CD4-positive, alpha-beta T cell (primary cell): ENCODE measurements at regions not wholly inside any gene's neighbourhood (a gene's known extent, or its start where the extent isn't known, plus 50 kb on each side); places are given as distances from the start of the nearest gene placed in this dataset.

Experiments
- ATAC-seq: fragments of 200-7000 bp; cut with Tn5 transposase; one replicate; pipeline ENCODE4 v1.10.0; 2022; ENCODE audit warnings: mild to moderate bottlenecking; ENCODE audit not compliant: poor library complexity
- CTCF ChIA-PET: fragments of 350-600 bp; sonication (Branson Sonifier 250); formaldehyde crosslinking; loops from one replicate; lab custom pipeline; 2021; ENCODE audit warnings: antibody characterized with exemption, inconsistent platforms; lab: Charles Lee
- POLR2A ChIA-PET: fragments of 350-600 bp; sonication (Branson Sonifier 250); formaldehyde crosslinking; loops from one replicate; lab custom pipeline; 2021; ENCODE audit warnings: antibody characterized with exemption, inconsistent platforms; lab: Charles Lee
- DNase-seq, 14 experiments: peaks; one replicate each; pipeline ENCODE4 v3.0.0-alpha.2; 2013 to 2020; ENCODE audit warnings: mixed read lengths in 2 of 14
- H3K27ac ChIP-seq, 2 donors: one replicate each; pipeline versions ENCODE4 v1.5.1 to v1.7.0; 2013; ENCODE audit warnings: low read length in 2 of 2, low read depth in 1 of 2, mild to moderate bottlenecking in 1 of 2
- H3K27me3 ChIP-seq, 2 experiments: 1 replicate in 1 of 2; 2 replicates in 1 of 2; pipeline versions ENCODE4 v1.6.1 to v1.7.0; 2013; ENCODE audit warnings: low read length in 2 of 2, control low read depth in 1 of 2, mild to moderate bottlenecking in 1 of 2, moderate library complexity in 1 of 2; ENCODE audit not compliant: insufficient read depth in 2 of 2, control insufficient read depth in 1 of 2
- H3K36me3 ChIP-seq: one replicate; pipeline ENCODE4 v1.6.1; 2013; ENCODE audit warnings: low read length, control low read depth; ENCODE audit not compliant: insufficient read depth
- H3K4me1 ChIP-seq: one replicate; pipeline ENCODE4 v1.6.1; 2013; ENCODE audit warnings: low read length, control low read depth; ENCODE audit not compliant: insufficient read depth
- H3K4me3 ChIP-seq: one replicate; pipeline ENCODE4 v1.5.1; 2013; ENCODE audit warnings: mild to moderate bottlenecking, low read length, moderate library complexity
- H3K9me3 ChIP-seq, 2 experiments: 1 replicate in 1 of 2; 2 replicates in 1 of 2; pipeline versions ENCODE4 v1.6.1 to v1.7.0; 2013; ENCODE audit warnings: low read length in 2 of 2, mild to moderate bottlenecking in 2 of 2, control low read depth in 1 of 2, moderate library complexity in 1 of 2; ENCODE audit not compliant: control insufficient read depth in 1 of 2, insufficient read depth in 1 of 2
- H3K27ac Mint-ChIP-seq: one replicate; pipeline ENCODE4 v1.8.0; 2020; ENCODE audit warnings: mixed read lengths
- H3K27me3 Mint-ChIP-seq: one replicate; pipeline ENCODE4 v1.8.0; 2021; ENCODE audit warnings: mixed read lengths
- H3K36me3 Mint-ChIP-seq: one replicate; pipeline ENCODE4 v1.8.0; 2021; ENCODE audit warnings: low read depth, mixed read lengths
- H3K4me1 Mint-ChIP-seq: one replicate; pipeline ENCODE4 v1.8.0; 2021; ENCODE audit warnings: low read depth, mixed read lengths
- H3K4me3 Mint-ChIP-seq: one replicate; pipeline ENCODE4 v1.8.0; 2020; ENCODE audit warnings: mild to moderate bottlenecking, mixed read lengths
- H3K9me3 Mint-ChIP-seq: one replicate; pipeline ENCODE4 v1.8.0; 2020; ENCODE audit warnings: mixed read lengths
- intact Hi-C, 2 experiments: fragments of 100-400 bp; cut with DNase I in 1 of 2; cut with micrococcal nuclease in 1 of 2; formaldehyde crosslinking; loops; one replicate each; pipeline versions ENCODE4 v1.15.1 to v1.9.0; 2023 to 2025; cut with DNase I, micrococcal nuclease
- TF ChIP-seq, protein P1 (sequence below): fragments of 200-600 bp; IDR thresholded peaks from one replicate; pipeline ENCODE4 v1.8.0; 2022; ENCODE audit warnings: antibody characterized with exemption, mild to moderate bottlenecking

DNA sequence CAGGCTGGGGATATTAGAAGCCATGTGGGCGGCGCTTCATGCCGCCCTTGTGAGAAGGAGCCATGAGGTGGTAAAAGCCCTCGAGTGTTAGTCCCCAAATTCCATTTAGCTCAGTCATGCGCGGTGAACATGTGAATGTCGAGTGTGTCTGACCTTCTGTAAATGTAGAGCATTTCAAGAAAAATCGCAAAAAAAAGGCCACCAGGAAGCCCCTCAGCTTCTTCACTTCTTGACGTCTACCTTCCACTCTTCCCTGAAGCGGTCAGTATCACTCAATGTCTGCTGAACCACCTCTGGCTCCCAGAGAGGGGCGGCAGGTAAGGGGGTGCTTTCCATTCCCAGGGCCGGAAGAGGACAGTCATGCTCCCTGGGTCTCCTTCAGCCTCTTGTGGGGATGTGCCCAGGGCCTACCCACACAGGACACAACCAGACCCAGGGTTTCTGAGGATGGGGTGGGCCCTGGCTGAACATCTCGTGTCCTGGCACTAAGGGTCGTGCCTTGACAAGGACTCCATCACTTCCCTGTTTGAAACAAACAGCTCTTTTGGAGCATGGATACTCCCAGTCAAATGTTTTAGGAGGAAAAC, 274.9 kb downstream of the FAM43A start:
- Histone ChIP-seq H3K27me3 (no peaks in the 10 kb centered on the region), H3K27ac (no peak overlapping the region), H3K4me1 (no peaks in the 10 kb centered on the region), H3K4me3 (no peak overlapping the region), H3K36me3 (no peaks in the 10 kb centered on the region), H3K9me3 (no peaks in the 10 kb centered on the region)
- H3K27me3 Mint-ChIP-seq: no peaks in the 10 kb centered on the region
- intact Hi-C loops: no loop called here
- TF ChIP-seq, protein P1, sequence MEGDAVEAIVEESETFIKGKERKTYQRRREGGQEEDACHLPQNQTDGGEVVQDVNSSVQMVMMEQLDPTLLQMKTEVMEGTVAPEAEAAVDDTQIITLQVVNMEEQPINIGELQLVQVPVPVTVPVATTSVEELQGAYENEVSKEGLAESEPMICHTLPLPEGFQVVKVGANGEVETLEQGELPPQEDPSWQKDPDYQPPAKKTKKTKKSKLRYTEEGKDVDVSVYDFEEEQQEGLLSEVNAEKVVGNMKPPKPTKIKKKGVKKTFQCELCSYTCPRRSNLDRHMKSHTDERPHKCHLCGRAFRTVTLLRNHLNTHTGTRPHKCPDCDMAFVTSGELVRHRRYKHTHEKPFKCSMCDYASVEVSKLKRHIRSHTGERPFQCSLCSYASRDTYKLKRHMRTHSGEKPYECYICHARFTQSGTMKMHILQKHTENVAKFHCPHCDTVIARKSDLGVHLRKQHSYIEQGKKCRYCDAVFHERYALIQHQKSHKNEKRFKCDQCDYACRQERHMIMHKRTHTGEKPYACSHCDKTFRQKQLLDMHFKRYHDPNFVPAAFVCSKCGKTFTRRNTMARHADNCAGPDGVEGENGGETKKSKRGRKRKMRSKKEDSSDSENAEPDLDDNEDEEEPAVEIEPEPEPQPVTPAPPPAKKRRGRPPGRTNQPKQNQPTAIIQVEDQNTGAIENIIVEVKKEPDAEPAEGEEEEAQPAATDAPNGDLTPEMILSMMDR: no peak
- H3K27ac Mint-ChIP-seq: no peak overlapping the region
- H3K4me1 Mint-ChIP-seq: no peaks in the 10 kb centered on the region
- no peaks in the 10 kb centered on the region for H3K9me3 Mint-ChIP-seq
- no peak for ATAC-seq
- H3K36me3 Mint-ChIP-seq: no peaks in the 10 kb centered on the region
- ChIA-PET CTCF (no interaction called here), POLR2A (no interaction called here)
- no peak overlapping the region for H3K4me3 Mint-ChIP-seq
- no peak for DNase-seq

DNA sequence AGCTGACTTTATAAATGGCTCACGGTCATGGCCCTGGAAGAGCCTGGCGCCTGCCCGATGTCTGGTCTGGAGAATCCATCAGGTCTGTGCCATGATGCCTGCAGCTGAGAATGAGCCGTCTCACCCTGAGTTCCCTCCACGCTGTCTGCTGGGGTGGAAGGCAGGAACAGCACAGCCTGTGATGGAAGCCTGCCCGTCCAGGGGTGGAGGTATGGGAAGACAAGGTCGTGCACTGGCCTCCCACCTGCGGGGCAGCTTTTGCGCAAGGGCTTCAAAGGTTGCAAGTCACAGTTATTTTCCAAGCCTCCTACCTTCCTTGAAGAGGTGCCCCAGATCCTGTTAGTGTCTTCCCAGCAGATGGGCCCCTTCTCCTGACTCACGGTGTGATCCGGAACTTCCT, 275.5 kb downstream of the FAM43A start:
- Histone ChIP-seq H3K36me3 (no peaks in the 10 kb centered on the region), H3K4me3 (no peak overlapping the region), H3K27ac (no peak overlapping the region), H3K27me3 (no peaks in the 10 kb centered on the region), H3K4me1 (no peaks in the 10 kb centered on the region), H3K9me3 (no peaks in the 10 kb centered on the region)
- no peak for ATAC-seq
- H3K27ac Mint-ChIP-seq: no peak overlapping the region
- H3K4me1 Mint-ChIP-seq: no peaks in the 10 kb centered on the region
- no peaks in the 10 kb centered on the region for H3K9me3 Mint-ChIP-seq
- DNase-seq: no peak
- H3K27me3 Mint-ChIP-seq: no peaks in the 10 kb centered on the region
- H3K4me3 Mint-ChIP-seq: no peak overlapping the region
- TF ChIP-seq, protein P1: no peak
- ChIA-PET CTCF (no interaction called here), POLR2A (no interaction called here)
- no peaks in the 10 kb centered on the region for H3K36me3 Mint-ChIP-seq
- intact Hi-C loops: no loop called here

- TF ChIP-seq, protein P1: no peak
- no peak for DNase-seq
- Histone ChIP-seq H3K27ac (no peak overlapping the region), H3K9me3 (no peaks in the 10 kb centered on the region), H3K4me3 (no peak overlapping the region), H3K27me3 (no peaks in the 10 kb centered on the region), H3K36me3 (no peaks in the 10 kb centered on the region), H3K4me1 (no peaks in the 10 kb centered on the region)
- Mint-ChIP-seq H3K4me3 (no peak overlapping the region), H3K9me3 (no peaks in the 10 kb centered on the region), H3K27me3 (no peaks in the 10 kb centered on the region), H3K27ac (no peak overlapping the region), H3K4me1 (no peaks in the 10 kb centered on the region), H3K36me3 (no peaks in the 10 kb centered on the region)
- intact Hi-C loops: no loop called here
- ChIA-PET POLR2A (no interaction called here), CTCF (no interaction called here)
- ATAC-seq: no peak
These were observed 275.9 kb downstream of the FAM43A start for GRCh38 chr3:194961571-194961970.
